K562 (cell line): ENCODE measurements at regions not wholly inside any gene's neighbourhood (a gene's known extent, or its start where the extent isn't known, plus 50 kb on each side); places are given as distances from the start of the nearest gene placed in this dataset.
A peak's percentile ranks its signal among the peaks of the same experiment; 100 is the strongest.

ENCODE experiments used
- ARID1B ChIP-seq: fragments of 450-650 bp; IDR thresholded peaks from 2 replicates; pipeline ENCODE4 v1.6.1; 2016; ENCODE audit warnings: antibody characterized with exemption, mild to moderate bottlenecking, inconsistent platforms
- CHD4 ChIP-seq: fragments of 200-600 bp; sonication (generic); IDR thresholded peaks from 3 replicates; pipeline ENCODE4 v1.6.1; 2012; ENCODE audit warnings: low read depth, mild to moderate bottlenecking, mixed read lengths, low read length, inconsistent platforms; ENCODE audit not compliant: insufficient read depth, insufficient replicate concordance, poor library complexity, severe bottlenecking
- CTBP1 ChIP-seq: fragments of 450-650 bp; IDR thresholded peaks from 2 replicates; pipeline ENCODE4 v1.6.1; 2016; ENCODE audit warnings: borderline replicate concordance
- CUX1 ChIP-seq: fragments of 200-800 bp; sonication (Bioruptor generic); IDR thresholded peaks from 2 replicates; pipeline ENCODE4 v1.6.1; 2016; ENCODE audit warnings: missing genetic modification characterization, missing compliant biosample characterization
- ELF4 ChIP-seq: fragments of 450-650 bp; formaldehyde crosslinking; IDR thresholded peaks from 2 replicates; pipeline ENCODE4 v1.4.0; 2022; ENCODE audit warnings: missing genetic modification characterization
- GABPA ChIP-seq: fragments of 200-800 bp; sonication (Bioruptor generic); conservative IDR thresholded peaks from 2 replicates; pipeline ENCODE4 v1.6.1; 2016; ENCODE audit warnings: low read depth, missing genetic modification characterization, missing compliant biosample characterization
- HDGF ChIP-seq: fragments of 450-650 bp; IDR thresholded peaks from 2 replicates; pipeline ENCODE4 v1.6.1; 2016
- JUNB ChIP-seq: fragments of 450-650 bp; formaldehyde crosslinking; conservative IDR thresholded peaks from 2 replicates; pipeline ENCODE4 v1.4.0; 2020; ENCODE audit warnings: mild to moderate bottlenecking
- KAT2B ChIP-seq: IDR thresholded peaks from one replicate; pipeline ENCODE4 v1.6.1; 2012; ENCODE audit warnings: low read depth, mild to moderate bottlenecking, control low read depth, inconsistent platforms, low read length, moderate library complexity
- KDM1A ChIP-seq, 2 experiments: fragments of 450-650 bp; IDR thresholded peaks; 2 replicates each; pipeline ENCODE4 v1.6.1; 2016; ENCODE audit warnings: mild to moderate bottlenecking in 2 of 2
- KDM4B ChIP-seq, 2 experiments: fragments of 450-650 bp in 1 of 2; sonication (generic) in 1 of 2; IDR thresholded peaks; 2 replicates each; pipeline ENCODE4 v1.6.1; 2016 to 2017; ENCODE audit warnings: borderline replicate concordance in 2 of 2, antibody characterized with exemption in 1 of 2, low read depth in 1 of 2, mild to moderate bottlenecking in 1 of 2
- KLF1 ChIP-seq: fragments of 450-650 bp; IDR thresholded peaks from 2 replicates; pipeline ENCODE4 v1.6.1; 2016; ENCODE audit warnings: missing genetic modification characterization, missing compliant biosample characterization
- MAFG ChIP-seq: fragments of 450-650 bp; conservative IDR thresholded peaks from 2 replicates; pipeline ENCODE4 v1.6.1; 2016; ENCODE audit warnings: missing genetic modification characterization, missing compliant biosample characterization
- MAZ ChIP-seq, 2 experiments: fragments of 450-650 bp in 1 of 2; sonication (generic) in 1 of 2; formaldehyde crosslinking; IDR thresholded peaks in 1 of 2; conservative IDR thresholded peaks in 1 of 2; 2 replicates each; pipeline versions ENCODE4 v1.4.0 to v1.5.0; 2020; ENCODE audit warnings: mild to moderate bottlenecking in 1 of 2, missing genetic modification reagents in 1 of 2
- MCM3 ChIP-seq: fragments of 450-650 bp; IDR thresholded peaks from 2 replicates; pipeline ENCODE4 v1.6.1; 2016
- NR2F6 ChIP-seq: fragments of 450-650 bp; formaldehyde crosslinking; IDR thresholded peaks from 2 replicates; pipeline ENCODE4 v1.4.0; 2020; ENCODE audit warnings: mild to moderate bottlenecking
- ZNF316 ChIP-seq: fragments of 450-650 bp; IDR thresholded peaks from 2 replicates; pipeline ENCODE4 v1.6.1; 2016
- ZNF561 ChIP-seq: fragments of 450-650 bp; formaldehyde crosslinking; conservative IDR thresholded peaks from 2 replicates; pipeline ENCODE4 v1.4.0; 2020; ENCODE audit warnings: mild to moderate bottlenecking, moderate library complexity
- ZNF764 ChIP-seq: fragments of 250-450 bp; sonication (Bioruptor Pico); IDR thresholded peaks from 2 replicates; pipeline ENCODE4 v1.4.0; 2020; ENCODE audit warnings: low read depth, mild to moderate bottlenecking, moderate library complexity
- ZZZ3 ChIP-seq: fragments of 450-650 bp; IDR thresholded peaks from 2 replicates; pipeline ENCODE4 v1.6.1; 2016; ENCODE audit warnings: antibody characterized with exemption, mild to moderate bottlenecking, moderate library complexity
- TF ChIP-seq, protein P1 (sequence below): fragments of 250-450 bp; sonication (Bioruptor Pico); IDR thresholded peaks from 2 replicates; pipeline ENCODE4 v1.5.0; 2021; ENCODE audit warnings: mild to moderate bottlenecking, moderate library complexity

DNA sequence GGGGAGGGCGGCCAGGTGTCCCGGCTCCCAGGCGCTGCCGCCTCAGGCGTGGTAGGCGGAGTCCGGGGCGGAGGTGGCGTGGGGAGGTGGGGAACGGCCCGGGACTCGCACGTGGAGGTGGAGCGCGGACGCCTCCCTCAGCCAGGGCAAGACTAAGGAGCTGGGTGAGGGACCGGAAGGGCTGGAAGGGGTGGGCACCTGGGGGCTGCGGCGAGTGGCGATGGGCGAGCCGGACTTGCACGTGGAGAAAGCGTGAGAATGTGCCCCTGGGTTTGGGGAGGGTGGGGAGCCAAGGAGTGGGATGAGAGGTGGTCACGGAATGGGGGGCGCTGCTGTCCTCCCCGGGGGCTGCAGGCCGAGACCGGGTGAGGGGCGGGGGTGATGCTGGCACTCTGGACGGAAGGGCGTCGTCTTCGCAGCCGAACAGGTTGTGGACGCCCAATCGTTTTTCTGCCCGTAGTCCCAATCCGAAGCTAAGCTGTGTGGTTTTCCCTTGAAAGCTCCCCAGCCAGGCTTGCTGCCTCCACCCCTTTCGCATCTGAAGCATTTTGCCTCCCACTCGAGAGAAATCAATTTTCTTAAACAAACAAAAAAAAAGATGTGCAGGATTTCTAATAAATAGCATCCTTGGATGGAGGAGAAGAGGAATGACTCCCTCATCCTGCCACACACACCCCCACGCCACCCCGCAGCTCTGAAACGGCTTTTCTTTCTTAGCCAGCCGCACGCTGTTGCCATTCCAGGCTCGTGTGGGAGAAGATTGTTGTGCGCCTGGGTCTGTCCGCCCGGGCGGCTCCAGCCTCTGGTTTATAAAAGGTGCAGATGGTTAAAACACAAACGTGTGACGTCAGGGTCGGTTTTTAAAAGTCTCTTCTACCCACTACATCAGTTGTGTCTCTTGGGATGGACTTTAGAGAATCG lies 62.5 kb upstream of the ANKRD28 start (continued):
- TF ChIP-seq ZNF561 (CRISPR knock-in tag) (no peak), ZZZ3 (no peak), CTBP1 (peak; percentile 32; the same call in 1 of the 2 replicates), KLF1 (tag) (no peak), KAT2B (no peak), MAZ (CRISPR knock-in tag; conservative IDR thresholded peaks at IDR 0.05 in 1 of 2, IDR thresholded peaks at IDR 0.05 in 1 of 2) (peak; percentile 22 to 42; a peak in 2 of 4 replicates), HDGF (no peak), CUX1 (CRISPR knock-in tag) (no peak), MAFG (no peak), NR2F6 (CRISPR knock-in tag) (no peak), MCM3 (no peak), ZNF316 (no peak), KDM4B (IDR thresholded peaks at IDR 0.05; ENCODE audit: borderline replicate concordance in 2 of 2, low read depth in 1 of 2) (peak in 1 of 2 experiments; percentile 15; a peak in 1 of 4 replicates), CHD4 (peak; percentile 32), GABPA (no peak), KDM1A (IDR thresholded peaks at IDR 0.05) (no peak), ZNF764 (CRISPR knock-in tag) (no peak), JUNB (no peak), ELF4 (CRISPR knock-in tag) (peak; percentile 78; the same call in 1 of the 2 replicates), ARID1B (0 out of 2 replicates have a peak, but pooled peaks have one; percentile 17)
- TF ChIP-seq, protein P1, sequence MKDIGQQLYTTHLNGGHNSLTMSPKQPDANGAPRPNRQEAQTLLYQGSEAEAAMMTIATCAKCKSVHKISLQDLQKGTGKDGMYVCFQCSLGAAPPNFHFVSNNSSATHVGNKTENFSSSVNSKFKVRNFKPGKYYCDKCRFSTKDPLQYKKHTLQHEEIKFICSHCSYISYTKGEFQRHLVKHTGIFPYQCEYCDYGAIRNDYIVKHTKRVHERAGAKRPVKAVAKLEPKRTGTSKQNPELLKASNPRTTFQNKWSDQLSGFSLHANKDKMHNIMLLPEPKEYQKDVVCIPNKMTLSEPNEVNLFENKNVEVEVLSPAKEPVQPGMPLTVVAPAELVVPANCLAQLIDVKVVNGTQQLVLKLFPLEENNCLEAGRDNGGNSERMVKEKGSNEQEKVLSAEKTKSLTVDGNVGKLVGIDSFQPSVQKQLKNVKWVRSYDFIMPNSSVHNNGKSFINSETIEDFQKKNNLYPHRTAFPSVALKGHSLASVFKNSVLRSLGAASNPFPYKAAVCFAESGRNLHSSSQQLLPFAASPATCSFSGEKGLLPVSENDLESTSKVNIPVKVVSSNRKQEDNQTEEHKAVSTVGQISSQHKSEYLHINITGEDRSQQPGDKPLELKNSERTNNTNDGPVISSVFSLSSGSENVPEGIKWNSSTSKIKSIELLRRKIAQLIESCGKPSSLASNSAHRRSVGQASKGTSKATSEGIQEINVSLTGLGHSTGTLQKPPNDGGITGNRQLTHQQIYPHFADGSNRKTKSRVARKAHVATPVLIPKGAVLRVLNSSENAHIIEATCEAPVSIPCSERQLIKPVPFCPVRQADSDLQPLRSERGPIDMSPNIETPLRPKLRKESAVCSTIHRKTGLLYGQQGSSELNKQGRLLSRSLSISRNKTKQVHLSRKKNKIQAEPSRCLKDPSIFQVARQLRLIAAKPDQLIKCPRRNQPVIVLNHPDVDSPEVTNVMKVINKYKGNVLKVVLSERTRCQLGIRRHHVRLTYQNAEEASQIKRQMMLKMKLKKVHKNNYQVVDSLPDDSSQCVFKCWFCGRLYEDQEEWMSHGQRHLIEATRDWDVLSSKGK (CRISPR knock-in tag) = no peak
